ENCODE measurements at regions not wholly inside any gene's neighbourhood (a gene's known extent, or its start where the extent isn't known, plus 50 kb on each side); places are given as distances from the start of the nearest gene placed in this dataset.

GRCh38 chr6:109902870-109903269 is 75.2 kb upstream of the GPR6 start:
- Histone ChIP-seq H2AFZ (ENCODE audit: insufficient read depth, low read depth, low read length, poor library complexity, severe bottlenecking) (no peak overlapping the region), H3K4me2 (replicated peaks; ENCODE audit: low read depth, low read length, poor library complexity, severe bottlenecking) (no peak overlapping the region), H3K79me2 (ENCODE audit: control insufficient read depth, insufficient read depth, low read length) (no peaks in the 10 kb centered on the region), H3K4me1 (ENCODE audit: control insufficient read depth in 2 of 2, insufficient read depth in 2 of 2, low read length in 2 of 2) (no peaks in the 10 kb centered on the region), H3K9me3 (ENCODE audit: control extremely low read depth in 1 of 3, control insufficient read depth in 2 of 3, insufficient read depth in 1 of 3, low read length in 2 of 3) (no peaks in the 10 kb centered on the region), H4K20me1 (ENCODE audit: control insufficient read depth, insufficient read depth, low read length, poor library complexity, severe bottlenecking) (no peaks in the 10 kb centered on the region), H3K27me3 (replicated peaks in 1 of 4; ENCODE audit: control extremely low read depth in 1 of 4, control insufficient read depth in 3 of 4, insufficient read depth in 4 of 4, low read length in 3 of 4) (no peaks in the 10 kb centered on the region), H3K27ac (ENCODE audit: low read length in 2 of 2) (no peak overlapping the region), H3K9ac (ENCODE audit: low read length) (no peak overlapping the region), H3K4me3 (ENCODE audit: control extremely low read depth in 1 of 5, extremely low read depth in 1 of 5, insufficient read depth in 1 of 5, low read depth in 2 of 5, low read length in 4 of 5) (no peak overlapping the region), H3K36me3 (replicated peaks in 1 of 2; ENCODE audit: control extremely low read depth in 1 of 2, control insufficient read depth in 1 of 2, extremely low read depth in 1 of 2, insufficient read depth in 2 of 2, low read length in 1 of 2) (no peaks in the 10 kb centered on the region)
- Mint-ChIP-seq H3K9me3 (ENCODE audit: insufficient read depth) (no peaks in the 10 kb centered on the region), H3K4me3 (no peak overlapping the region), H3K27me3 (peaks cover 13% of the 10 kb centered on the region), H3K4me1 (peaks cover 2% of the 10 kb centered on the region), H3K27ac (no peak overlapping the region)
- TF ChIP-seq, protein P1, sequence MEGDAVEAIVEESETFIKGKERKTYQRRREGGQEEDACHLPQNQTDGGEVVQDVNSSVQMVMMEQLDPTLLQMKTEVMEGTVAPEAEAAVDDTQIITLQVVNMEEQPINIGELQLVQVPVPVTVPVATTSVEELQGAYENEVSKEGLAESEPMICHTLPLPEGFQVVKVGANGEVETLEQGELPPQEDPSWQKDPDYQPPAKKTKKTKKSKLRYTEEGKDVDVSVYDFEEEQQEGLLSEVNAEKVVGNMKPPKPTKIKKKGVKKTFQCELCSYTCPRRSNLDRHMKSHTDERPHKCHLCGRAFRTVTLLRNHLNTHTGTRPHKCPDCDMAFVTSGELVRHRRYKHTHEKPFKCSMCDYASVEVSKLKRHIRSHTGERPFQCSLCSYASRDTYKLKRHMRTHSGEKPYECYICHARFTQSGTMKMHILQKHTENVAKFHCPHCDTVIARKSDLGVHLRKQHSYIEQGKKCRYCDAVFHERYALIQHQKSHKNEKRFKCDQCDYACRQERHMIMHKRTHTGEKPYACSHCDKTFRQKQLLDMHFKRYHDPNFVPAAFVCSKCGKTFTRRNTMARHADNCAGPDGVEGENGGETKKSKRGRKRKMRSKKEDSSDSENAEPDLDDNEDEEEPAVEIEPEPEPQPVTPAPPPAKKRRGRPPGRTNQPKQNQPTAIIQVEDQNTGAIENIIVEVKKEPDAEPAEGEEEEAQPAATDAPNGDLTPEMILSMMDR (IDR thresholded peaks at IDR 0.05), result no peak
- TF ChIP-seq EZH2 (IDR thresholded peaks at IDR 0.05; ENCODE audit: borderline replicate concordance, insufficient read depth, low read depth, low read length, poor library complexity, severe bottlenecking), result no peak
- ATAC-seq (ENCODE audit: low read depth) (no peak), DNase-seq (no peak)
- POLR2A ChIA-PET, result no interaction called here
- CTCF ChIA-PET, result no interaction called here
- intact Hi-C loops (cut with micrococcal nuclease), result no loop called here
- no CpG with 5 or more reads among the region's 1 CpG for WGBS (ENCODE audit: insufficient coverage)

GRCh38 chr6:109910571-109910970 is 67.5 kb upstream of the GPR6 start:
- Histone ChIP-seq H3K27ac (ENCODE audit: low read length in 2 of 2) (no peak overlapping the region), H3K79me2 (ENCODE audit: control insufficient read depth, insufficient read depth, low read length) (no peaks in the 10 kb centered on the region), H3K9me3 (ENCODE audit: control extremely low read depth in 1 of 3, control insufficient read depth in 2 of 3, insufficient read depth in 1 of 3, low read length in 2 of 3) (peaks cover 0 to 3% (median 0%) of the 10 kb centered on the region in 3 donors), H3K4me2 (replicated peaks; ENCODE audit: low read depth, low read length, poor library complexity, severe bottlenecking) (no peak overlapping the region), H3K4me3 (ENCODE audit: control extremely low read depth in 1 of 5, extremely low read depth in 1 of 5, insufficient read depth in 1 of 5, low read depth in 2 of 5, low read length in 4 of 5) (no peak overlapping the region), H3K27me3 (replicated peaks in 1 of 4; ENCODE audit: control extremely low read depth in 1 of 4, control insufficient read depth in 3 of 4, insufficient read depth in 4 of 4, low read length in 3 of 4) (peaks cover 0 to 3% (median 0%) of the 10 kb centered on the region in 4 experiments), H3K9ac (ENCODE audit: low read length) (no peak overlapping the region), H3K4me1 (ENCODE audit: control insufficient read depth in 2 of 2, insufficient read depth in 2 of 2, low read length in 2 of 2) (no peaks in the 10 kb centered on the region), H3K36me3 (replicated peaks in 1 of 2; ENCODE audit: control extremely low read depth in 1 of 2, control insufficient read depth in 1 of 2, extremely low read depth in 1 of 2, insufficient read depth in 2 of 2, low read length in 1 of 2) (no peaks in the 10 kb centered on the region), H4K20me1 (ENCODE audit: control insufficient read depth, insufficient read depth, low read length, poor library complexity, severe bottlenecking) (no peaks in the 10 kb centered on the region), H2AFZ (ENCODE audit: insufficient read depth, low read depth, low read length, poor library complexity, severe bottlenecking) (no peak overlapping the region)
- Mint-ChIP-seq H3K4me1 (no peaks in the 10 kb centered on the region), H3K27me3 (peaks cover 11% of the 10 kb centered on the region), H3K9me3 (ENCODE audit: insufficient read depth) (no peaks in the 10 kb centered on the region), H3K4me3 (no peak overlapping the region), H3K27ac (no peak overlapping the region)
- no peak for DNase-seq
- POLR2A ChIA-PET, result no interaction called here
- intact Hi-C loops (cut with micrococcal nuclease), result no loop called here
- CTCF ChIA-PET, result no interaction called here
- no CpG with 5 or more reads among the region's 1 CpG for WGBS (ENCODE audit: insufficient coverage)
- TF ChIP-seq EZH2 (IDR thresholded peaks at IDR 0.05; ENCODE audit: borderline replicate concordance, insufficient read depth, low read depth, low read length, poor library complexity, severe bottlenecking), result no peak
- ATAC-seq (ENCODE audit: low read depth), result no peak
